ENCODE measurements at regions not wholly inside any gene's neighbourhood (a gene's known extent, or its start where the extent isn't known, plus 50 kb on each side); places are given as distances from the start of the nearest gene placed in this dataset.

GRCh38 chr17:36765436-36766043 is 164.2 kb downstream of the MRM1 start:
- TF ChIP-seq, protein P1, sequence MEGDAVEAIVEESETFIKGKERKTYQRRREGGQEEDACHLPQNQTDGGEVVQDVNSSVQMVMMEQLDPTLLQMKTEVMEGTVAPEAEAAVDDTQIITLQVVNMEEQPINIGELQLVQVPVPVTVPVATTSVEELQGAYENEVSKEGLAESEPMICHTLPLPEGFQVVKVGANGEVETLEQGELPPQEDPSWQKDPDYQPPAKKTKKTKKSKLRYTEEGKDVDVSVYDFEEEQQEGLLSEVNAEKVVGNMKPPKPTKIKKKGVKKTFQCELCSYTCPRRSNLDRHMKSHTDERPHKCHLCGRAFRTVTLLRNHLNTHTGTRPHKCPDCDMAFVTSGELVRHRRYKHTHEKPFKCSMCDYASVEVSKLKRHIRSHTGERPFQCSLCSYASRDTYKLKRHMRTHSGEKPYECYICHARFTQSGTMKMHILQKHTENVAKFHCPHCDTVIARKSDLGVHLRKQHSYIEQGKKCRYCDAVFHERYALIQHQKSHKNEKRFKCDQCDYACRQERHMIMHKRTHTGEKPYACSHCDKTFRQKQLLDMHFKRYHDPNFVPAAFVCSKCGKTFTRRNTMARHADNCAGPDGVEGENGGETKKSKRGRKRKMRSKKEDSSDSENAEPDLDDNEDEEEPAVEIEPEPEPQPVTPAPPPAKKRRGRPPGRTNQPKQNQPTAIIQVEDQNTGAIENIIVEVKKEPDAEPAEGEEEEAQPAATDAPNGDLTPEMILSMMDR (IDR thresholded peaks at IDR 0.05; ENCODE audit: low read depth, low read length, missing control alignments), result no peak
- in situ Hi-C loops (cut with HindIII; ENCODE audit: low pct_ligation_motif_present, low sequenced_read_pairs), result no loop called here
- Histone ChIP-seq H3K4me3 (ENCODE audit: low read depth, low read length) (no peak overlapping the region), H3K27ac (no peak overlapping the region), H3K27me3 (replicated peaks) (peaks cover 12% of the 10 kb centered on the region), H3K36me3 (replicated peaks) (no peaks in the 10 kb centered on the region)
- no peak for DNase-seq

- Histone ChIP-seq H3K27ac (no peak overlapping the region), H3K36me3 (replicated peaks) (no peaks in the 10 kb centered on the region), H3K27me3 (replicated peaks) (peaks cover 18% of the 10 kb centered on the region), H3K4me3 (ENCODE audit: low read depth, low read length) (no peak overlapping the region)
- no peak for DNase-seq
- in situ Hi-C loops (cut with HindIII; ENCODE audit: low pct_ligation_motif_present, low sequenced_read_pairs), result no loop called here
- TF ChIP-seq, protein P1 (IDR thresholded peaks at IDR 0.05; ENCODE audit: low read depth, low read length, missing control alignments), result peak; percentile 34
These were observed 167.0 kb downstream of the MRM1 start for GRCh38 chr17:36768394-36768793.

DNA sequence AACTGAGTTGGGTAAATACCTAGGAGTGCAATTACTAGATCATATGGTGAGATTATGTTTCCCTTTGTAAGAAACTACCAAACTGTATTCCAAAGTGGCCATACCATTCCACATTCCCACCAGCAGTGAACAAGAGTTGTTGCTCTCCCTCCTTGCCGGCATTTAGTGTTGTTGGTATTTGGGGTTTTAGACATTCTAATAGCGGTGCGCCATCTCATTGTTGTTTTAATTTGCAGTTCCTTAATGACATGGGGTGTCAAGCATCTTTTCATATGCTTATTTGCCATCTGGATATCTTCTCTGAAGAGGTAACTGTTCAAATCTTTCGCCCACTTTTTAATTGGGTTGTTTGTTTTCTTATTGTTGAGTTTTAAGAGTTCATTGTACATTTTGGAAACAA is 164.2 kb upstream of the LHX1 start:
- H3K36me3 ChIP-seq (replicated peaks), result no peaks in the 10 kb centered on the region
- TF ChIP-seq, protein P1 (IDR thresholded peaks at IDR 0.05; ENCODE audit: low read depth, low read length, missing control alignments), result no peak
- peaks cover 23% of the 10 kb centered on the region for H3K27me3 ChIP-seq (replicated peaks)
- H3K4me3 ChIP-seq (ENCODE audit: low read depth, low read length), result no peak overlapping the region
- in situ Hi-C loops (cut with HindIII; ENCODE audit: low pct_ligation_motif_present, low sequenced_read_pairs), result no loop called here
- DNase-seq, result no peak
- H3K27ac ChIP-seq, result no peak overlapping the region

DNA sequence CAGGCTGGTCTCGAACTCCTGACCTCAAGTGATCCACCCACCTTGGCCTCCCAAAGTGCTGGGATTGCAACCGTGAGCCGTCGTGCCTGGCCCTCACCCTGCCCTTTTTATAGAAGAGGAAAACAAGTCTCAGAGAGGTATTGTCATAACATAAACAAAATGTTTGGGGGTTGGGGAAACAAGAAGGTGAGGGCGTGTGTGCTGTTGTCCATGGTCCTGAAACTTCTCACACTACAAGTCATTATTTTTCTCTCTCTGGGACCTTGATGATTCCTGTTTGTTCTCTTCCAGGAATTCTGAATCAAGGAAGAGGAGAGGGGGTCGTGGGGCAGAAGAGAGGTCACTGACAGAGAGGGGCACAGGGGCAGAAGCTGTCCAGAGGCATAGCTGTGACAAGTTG is 160.2 kb upstream of the LHX1 start:
- no peak for DNase-seq

GRCh38 chr17:36778448-36778847 is 158.8 kb upstream of the LHX1 start:
- TF ChIP-seq, protein P1 (IDR thresholded peaks at IDR 0.05; ENCODE audit: low read depth, low read length, missing control alignments), result no peak
- Histone ChIP-seq H3K4me3 (ENCODE audit: low read depth, low read length) (no peak overlapping the region), H3K27ac (no peak overlapping the region), H3K27me3 (replicated peaks) (peaks cover 5% of the 10 kb centered on the region), H3K36me3 (replicated peaks) (no peaks in the 10 kb centered on the region)
- DNase-seq, result no peak
- in situ Hi-C loops (cut with HindIII; ENCODE audit: low pct_ligation_motif_present, low sequenced_read_pairs), result no loop called here

More for the DNA sequence above, 160.2 kb upstream of the LHX1 start:
- Histone ChIP-seq H3K4me3 (ENCODE audit: low read depth, low read length) (no peak overlapping the region), H3K27me3 (replicated peaks) (peaks cover 7% of the 10 kb centered on the region), H3K27ac (no peak overlapping the region), H3K36me3 (replicated peaks) (no peaks in the 10 kb centered on the region)
- TF ChIP-seq, protein P1 (IDR thresholded peaks at IDR 0.05; ENCODE audit: low read depth, low read length, missing control alignments), result no peak
- in situ Hi-C loops (cut with HindIII; ENCODE audit: low pct_ligation_motif_present, low sequenced_read_pairs), result no loop called here

DNA sequence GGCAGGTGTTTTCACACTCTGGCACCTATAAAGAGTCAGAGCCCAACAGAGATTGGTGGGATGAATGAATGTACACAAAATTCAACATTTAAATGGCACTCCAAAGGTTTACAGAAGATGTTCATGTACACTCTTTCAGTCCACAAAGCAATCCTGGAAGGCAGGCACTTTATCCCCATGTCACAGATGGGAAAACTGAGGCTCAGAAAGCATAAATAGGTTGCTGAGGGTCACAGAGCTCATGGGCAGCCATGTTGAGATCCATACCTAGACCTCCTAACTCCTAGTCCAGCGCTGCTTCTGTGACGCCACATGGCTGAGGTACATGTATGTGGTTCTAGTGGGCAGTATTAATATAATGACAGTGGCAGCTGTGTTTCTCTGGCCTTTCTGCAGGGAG is 157.7 kb upstream of the LHX1 start:
- Histone ChIP-seq H3K27ac (no peak overlapping the region), H3K27me3 (replicated peaks) (peaks cover 3% of the 10 kb centered on the region), H3K4me3 (ENCODE audit: low read depth, low read length) (no peak overlapping the region), H3K36me3 (replicated peaks) (no peaks in the 10 kb centered on the region)
- TF ChIP-seq, protein P1 (IDR thresholded peaks at IDR 0.05; ENCODE audit: low read depth, low read length, missing control alignments), result no peak
- in situ Hi-C loops (cut with HindIII; ENCODE audit: low pct_ligation_motif_present, low sequenced_read_pairs), result no loop called here
- no peak for DNase-seq
